Adipocyte (in vitro differentiated cells): ENCODE measurements at regions not wholly inside any gene's neighbourhood (a gene's known extent, or its start where the extent isn't known, plus 50 kb on each side); places are given as distances from the start of the nearest gene placed in this dataset.
"Not testable (repeated sequence)": the region's sequence is repeated elsewhere in the genome, so short reads cannot be mapped to it uniquely, and the experiment has no call there.

Experiments
- DNase-seq: peaks from one replicate; pipeline ENCODE4 v3.0.0-alpha.2; 2015; ENCODE audit warnings: low read depth
- H3K27me3 ChIP-seq: replicated peaks from 2 replicates; pipeline ENCODE4 v1.7.0; 2013; ENCODE audit warnings: mild to moderate bottlenecking, low read length, moderate library complexity; ENCODE audit not compliant: control insufficient read depth, insufficient read depth
- H3K36me3 ChIP-seq: 2 replicates; pipeline ENCODE4 v1.7.0; 2013; ENCODE audit warnings: low read length, mild to moderate bottlenecking, moderate library complexity; ENCODE audit not compliant: control insufficient read depth, insufficient read depth, severe bottlenecking
- H3K4me1 ChIP-seq: 2 replicates; pipeline ENCODE4 v1.7.0; 2013; ENCODE audit warnings: mild to moderate bottlenecking, low read length, moderate library complexity; ENCODE audit not compliant: control insufficient read depth, insufficient read depth
- H3K4me3 ChIP-seq: 2 replicates; pipeline ENCODE4 v1.7.0; 2013; ENCODE audit warnings: mild to moderate bottlenecking, low read length, moderate library complexity
- H3K9ac ChIP-seq: 2 replicates; pipeline ENCODE4 v1.7.0; 2013; ENCODE audit warnings: mild to moderate bottlenecking, low read length, moderate library complexity
- H3K9me3 ChIP-seq: 2 replicates; pipeline ENCODE4 v1.7.0; 2013; ENCODE audit warnings: mild to moderate bottlenecking, low read length, moderate library complexity; ENCODE audit not compliant: control insufficient read depth

GRCh38 chr2:75415111-75415626, 145.6 kb downstream of the EVA1A start:
- Histone ChIP-seq H3K9ac (no peak overlapping the region), H3K4me3 (no peak overlapping the region), H3K27me3 (peaks cover 5% of the 10 kb centered on the region), H3K4me1 (no peaks in the 10 kb centered on the region), H3K9me3 (peaks cover 14% of the 10 kb centered on the region), H3K36me3 (no peaks in the 10 kb centered on the region)
- DNase-seq = no peak

- no peaks in the 10 kb centered on the region for H3K36me3 ChIP-seq
- H3K4me1 ChIP-seq = no peaks in the 10 kb centered on the region
- H3K27me3 ChIP-seq = peaks cover 5% of the 10 kb centered on the region
- no peak overlapping the region for H3K9ac ChIP-seq
- no peak overlapping the region for H3K4me3 ChIP-seq
- H3K9me3 ChIP-seq = peaks cover 14% of the 10 kb centered on the region
- no peak for DNase-seq
Measured at GRCh38 chr2:75411574-75411973, 149.2 kb downstream of the EVA1A start.

- peaks cover 3% of the 10 kb centered on the region for H3K27me3 ChIP-seq
- no peak for DNase-seq
- no peak overlapping the region for H3K4me3 ChIP-seq
- no peaks in the 10 kb centered on the region for H3K4me1 ChIP-seq
- H3K9me3 ChIP-seq = peaks cover 14% of the 10 kb centered on the region
- H3K36me3 ChIP-seq = no peaks in the 10 kb centered on the region
- H3K9ac ChIP-seq = no peak overlapping the region
Measured at GRCh38 chr2:75410702-75411101, 150.0 kb downstream of the EVA1A start.

- H3K27me3 ChIP-seq = peaks cover 3% of the 10 kb centered on the region
- no peak for DNase-seq
Measured at GRCh38 chr2:75408771-75409170, 152.0 kb downstream of the EVA1A start.

GRCh38 chr2:75407038-75407530, 153.7 kb downstream of the EVA1A start:
- Histone ChIP-seq H3K36me3 (no peaks in the 10 kb centered on the region), H3K4me1 (no peaks in the 10 kb centered on the region), H3K9ac (no peak overlapping the region), H3K4me3 (no peak overlapping the region), H3K27me3 (peaks cover 3% of the 10 kb centered on the region), H3K9me3 (peaks cover 14% of the 10 kb centered on the region)
- no peak for DNase-seq

More at GRCh38 chr2:75408771-75409170, 152.0 kb downstream of the EVA1A start:
- peaks cover 14% of the 10 kb centered on the region for H3K9me3 ChIP-seq
- H3K4me3 ChIP-seq = no peak overlapping the region
- H3K36me3 ChIP-seq = no peaks in the 10 kb centered on the region
- H3K9ac ChIP-seq = no peak overlapping the region
- no peaks in the 10 kb centered on the region for H3K4me1 ChIP-seq

GRCh38 chr2:75406131-75406581, 154.6 kb downstream of the EVA1A start:
- Histone ChIP-seq H3K9me3 (peaks cover 9% of the 10 kb centered on the region), H3K27me3 (peaks cover 3% of the 10 kb centered on the region), H3K4me3 (no peak overlapping the region), H3K4me1 (no peaks in the 10 kb centered on the region), H3K36me3 (no peaks in the 10 kb centered on the region), H3K9ac (no peak overlapping the region)
- DNase-seq = no peak

- Histone ChIP-seq H3K36me3 (no peaks in the 10 kb centered on the region), H3K9ac (no peak overlapping the region), H3K4me1 (no peaks in the 10 kb centered on the region), H3K27me3 (peaks cover 3% of the 10 kb centered on the region), H3K9me3 (no peaks in the 10 kb centered on the region), H3K4me3 (no peak overlapping the region)
- no peak for DNase-seq
Measured at GRCh38 chr2:75405000-75405399, 155.7 kb downstream of the EVA1A start.

GRCh38 chr2:75403991-75404428, 156.7 kb downstream of the EVA1A start:
- no peaks in the 10 kb centered on the region for H3K36me3 ChIP-seq
- no peaks in the 10 kb centered on the region for H3K9me3 ChIP-seq
- H3K9ac ChIP-seq = no peak overlapping the region
- DNase-seq = peak; percentile 81
- H3K4me3 ChIP-seq = no peak overlapping the region
- H3K4me1 ChIP-seq = no peaks in the 10 kb centered on the region
- H3K27me3 ChIP-seq = peaks cover 3% of the 10 kb centered on the region

- no peaks in the 10 kb centered on the region for H3K9me3 ChIP-seq
- H3K27me3 ChIP-seq = no peaks in the 10 kb centered on the region
- no peak for DNase-seq
- H3K4me1 ChIP-seq = no peaks in the 10 kb centered on the region
- H3K4me3 ChIP-seq = no peak overlapping the region
- no peaks in the 10 kb centered on the region for H3K36me3 ChIP-seq
- H3K9ac ChIP-seq = no peak overlapping the region
Measured at GRCh38 chr2:75396314-75396713, 164.4 kb downstream of the EVA1A start.

GRCh38 chr2:75394764-75395163, 166.0 kb downstream of the EVA1A start:
- not testable (repeated sequence) for H3K27me3 ChIP-seq, H3K9me3 ChIP-seq, H3K4me1 ChIP-seq, DNase-seq, H3K4me3 ChIP-seq, H3K36me3 ChIP-seq, H3K9ac ChIP-seq

GRCh38 chr2:75390169-75390568, 170.6 kb downstream of the EVA1A start:
- H3K36me3 ChIP-seq = no peaks in the 10 kb centered on the region
- H3K4me1 ChIP-seq = no peaks in the 10 kb centered on the region
- H3K27me3 ChIP-seq = no peaks in the 10 kb centered on the region
- no peak overlapping the region for H3K4me3 ChIP-seq
- no peak overlapping the region for H3K9ac ChIP-seq
- DNase-seq = no peak
- H3K9me3 ChIP-seq = peaks cover 6% of the 10 kb centered on the region

- no peaks in the 10 kb centered on the region for H3K4me1 ChIP-seq
- no peak for DNase-seq
- H3K36me3 ChIP-seq = no peaks in the 10 kb centered on the region
- H3K4me3 ChIP-seq = no peak overlapping the region
- H3K9ac ChIP-seq = no peak overlapping the region
- H3K9me3 ChIP-seq = peaks cover 6% of the 10 kb centered on the region
- no peaks in the 10 kb centered on the region for H3K27me3 ChIP-seq
Measured at GRCh38 chr2:75389271-75389670, 171.5 kb downstream of the EVA1A start.
